HG02885 (cell line): ENCODE measurements at regions not wholly inside any gene's neighbourhood (a gene's known extent, or its start where the extent isn't known, plus 50 kb on each side); places are given as distances from the start of the nearest gene placed in this dataset.

ENCODE experiments used
- ATAC-seq: cut with Tn5 transposase; IDR thresholded peaks from one replicate; pipeline ENCODE4 v1.9.1; 2021; ENCODE audit warnings: mild to moderate bottlenecking; ENCODE audit not compliant: unreplicated experiment, poor library complexity

DNA sequence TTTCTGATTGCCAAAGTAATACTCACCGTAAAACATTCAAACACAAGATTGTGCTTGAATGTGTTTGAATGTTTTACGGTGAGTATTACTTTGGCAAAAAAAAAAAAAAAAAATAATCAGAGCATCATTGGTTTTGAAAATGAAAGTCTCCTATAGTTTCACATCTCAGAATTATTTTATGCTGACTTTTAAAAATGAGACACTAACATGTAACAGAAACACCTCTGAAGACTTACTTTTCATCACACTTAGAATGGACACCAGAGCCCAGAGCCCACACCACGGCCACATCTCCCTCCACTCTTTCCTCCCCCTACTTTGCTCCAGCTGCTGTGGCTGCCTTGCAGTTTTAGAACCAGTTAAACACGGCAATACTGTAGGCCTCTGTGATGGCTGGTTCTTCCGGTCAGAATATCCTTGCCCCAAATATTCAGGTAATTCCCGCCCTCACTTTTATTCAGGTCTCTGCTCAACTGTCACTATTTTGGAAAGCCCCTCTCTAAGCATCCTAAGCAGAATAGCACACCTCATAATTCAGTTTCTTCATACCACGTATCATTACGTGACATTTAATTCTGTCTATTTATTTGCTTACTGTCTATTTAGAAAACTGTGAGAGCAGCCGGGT lies 138.9 kb upstream of the MAX start:
- no peak for ATAC-seq

DNA sequence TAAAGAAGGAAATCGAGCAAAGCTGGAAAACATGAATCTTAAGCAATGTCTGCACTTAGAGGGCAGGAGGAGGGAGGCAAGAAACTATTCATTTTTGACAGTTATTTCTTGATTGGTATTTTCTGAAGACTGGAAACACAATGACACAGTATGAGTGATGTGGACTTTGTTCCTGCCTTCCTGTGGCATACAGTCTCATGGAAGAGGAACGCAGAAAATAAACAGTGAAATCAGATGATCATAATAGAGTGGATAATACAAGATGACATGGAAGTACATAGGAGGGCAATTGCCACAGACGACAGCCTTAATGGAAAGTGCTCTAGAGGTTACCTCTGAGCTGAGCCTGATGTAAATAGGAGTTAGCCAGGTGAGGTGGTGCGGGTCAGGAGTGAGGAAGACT lies 140.4 kb upstream of the MAX start:
- ATAC-seq, result no peak

DNA sequence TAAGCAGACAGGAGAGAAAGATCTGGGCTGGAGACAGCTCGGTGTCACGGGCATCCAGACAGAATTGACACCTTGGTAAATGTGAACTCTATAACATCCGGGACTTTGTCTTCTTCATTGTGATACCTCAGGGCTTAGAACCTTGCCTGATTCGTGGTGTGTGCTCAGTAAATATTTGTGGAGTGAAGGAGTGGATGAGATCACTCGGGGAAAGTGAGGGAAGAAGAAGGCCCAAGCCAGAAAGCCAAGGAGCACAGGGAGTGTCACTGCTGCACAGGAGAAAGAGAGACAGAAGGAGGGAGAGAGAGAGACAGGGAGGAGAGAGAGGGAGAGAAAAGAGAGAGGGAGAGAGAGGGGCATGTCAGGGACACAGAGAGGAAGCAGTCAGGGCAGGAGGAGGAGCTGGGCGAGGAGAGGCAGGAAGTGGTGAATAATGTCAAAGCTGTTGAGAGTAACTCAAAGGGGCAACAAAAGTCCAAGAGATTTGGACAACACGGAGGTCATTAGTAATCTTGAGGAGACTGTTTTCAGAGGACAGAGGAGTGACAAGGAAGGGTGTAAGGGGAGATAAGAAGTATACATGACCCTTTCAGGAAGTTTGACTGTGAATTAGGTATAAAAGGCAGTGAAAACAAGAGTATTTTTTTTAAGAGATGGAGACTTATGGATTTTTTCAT lies 141.6 kb upstream of the MAX start:
- no peak for ATAC-seq

DNA sequence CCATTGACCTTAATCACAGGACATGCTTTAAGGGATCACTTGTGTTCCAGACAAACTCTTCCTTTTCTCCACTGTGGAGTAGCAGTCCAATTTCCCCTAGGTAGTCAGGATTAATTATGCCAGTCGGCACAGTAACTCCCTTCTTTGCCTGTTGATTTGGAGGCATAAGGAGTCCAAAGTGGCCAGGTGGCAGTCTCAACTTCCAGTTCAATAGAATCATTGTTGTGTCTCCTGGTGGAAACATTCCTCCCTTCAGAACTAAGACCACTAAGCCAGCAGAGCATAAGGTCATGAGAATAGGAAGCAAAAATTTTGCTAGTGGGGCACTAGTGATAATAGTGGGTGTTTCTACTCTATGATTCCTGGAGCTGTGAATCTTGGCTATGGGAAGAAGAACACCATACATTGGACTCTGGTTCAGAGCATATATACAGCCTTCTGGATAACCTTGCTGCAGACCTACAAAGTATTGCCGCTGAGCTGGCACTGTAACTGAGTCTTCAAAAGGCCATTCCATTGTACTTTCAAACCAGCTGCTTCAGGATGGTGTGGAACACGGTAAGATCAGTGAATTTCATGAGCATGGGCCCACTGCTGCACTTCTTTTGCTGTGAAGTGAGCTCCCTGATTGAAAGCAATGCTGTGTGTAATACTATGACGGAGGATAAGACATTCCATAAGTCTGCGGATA lies 147.3 kb upstream of the MAX start:
- no peak for ATAC-seq

DNA sequence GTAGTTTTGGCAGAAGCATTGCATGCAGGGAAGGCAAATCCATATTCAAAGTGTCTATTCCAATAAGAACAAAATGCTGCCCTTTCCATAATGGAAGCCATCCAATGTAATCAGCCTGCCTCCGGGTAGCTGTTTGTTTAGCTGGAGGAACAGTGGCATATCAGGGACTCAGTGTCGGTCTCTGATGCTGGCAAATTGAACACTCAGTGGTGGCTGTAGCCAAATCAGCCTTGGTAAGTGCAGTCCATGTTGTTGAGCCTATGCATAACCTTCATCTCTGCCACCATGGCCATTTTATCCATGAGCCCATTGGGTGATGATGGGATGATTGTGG lies 147.8 kb upstream of the MAX start:
- no peak for ATAC-seq

DNA sequence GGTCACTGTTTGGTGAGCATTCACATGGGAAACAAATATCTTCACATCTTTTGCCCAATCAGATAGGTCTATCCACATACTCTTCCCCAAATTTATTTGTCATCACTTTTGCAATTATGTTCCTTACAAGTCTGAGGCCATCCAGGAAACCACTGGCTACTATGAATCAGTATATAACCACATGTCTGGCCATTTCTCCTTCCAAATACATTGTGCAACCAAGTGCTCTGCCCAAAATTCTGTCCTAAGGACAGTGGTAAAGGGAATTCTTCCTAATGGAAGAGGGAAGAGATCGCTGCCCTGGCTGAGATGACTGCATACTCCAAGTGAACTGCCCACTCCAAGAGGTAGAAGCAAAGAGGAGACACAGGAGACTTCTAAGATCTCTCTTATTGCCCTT lies 148.9 kb upstream of the MAX start:
- ATAC-seq, result no peak

DNA sequence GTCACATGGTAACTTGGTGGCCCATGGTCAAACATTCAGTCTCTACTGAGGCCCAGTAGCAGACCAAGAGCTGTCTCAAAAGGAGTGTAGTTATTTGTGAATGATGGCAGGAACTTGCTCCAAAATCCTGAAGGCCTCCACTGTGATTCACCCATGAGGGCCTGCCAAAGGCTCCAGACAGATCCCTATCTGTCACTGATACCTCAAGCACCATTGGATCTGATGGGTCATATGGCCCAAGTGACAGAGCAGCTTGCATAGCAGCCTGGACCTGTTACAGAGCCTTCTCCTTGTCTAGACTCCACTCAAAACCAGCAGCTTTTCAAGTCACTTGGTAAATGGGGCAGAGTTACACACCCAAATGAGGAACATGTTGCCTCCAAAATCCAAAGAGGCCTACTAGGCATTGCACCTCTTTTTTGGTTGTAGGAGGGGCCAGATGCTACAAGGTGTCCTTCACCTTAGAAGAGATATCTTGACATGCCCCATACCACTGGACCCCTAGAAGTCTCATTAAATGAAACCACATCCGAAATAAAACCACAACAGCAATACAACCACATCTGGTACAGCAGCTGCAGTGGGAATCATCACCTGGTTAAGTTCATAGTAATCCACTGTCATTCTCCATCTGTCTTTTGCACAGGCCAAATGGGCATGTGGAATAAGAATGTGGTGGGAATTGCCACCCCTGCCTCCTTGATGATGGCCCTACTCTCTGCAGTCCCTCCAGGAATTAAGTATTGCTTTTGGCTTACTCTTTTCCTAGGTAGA lies 150.4 kb upstream of the MAX start:
- ATAC-seq, result no peak

DNA sequence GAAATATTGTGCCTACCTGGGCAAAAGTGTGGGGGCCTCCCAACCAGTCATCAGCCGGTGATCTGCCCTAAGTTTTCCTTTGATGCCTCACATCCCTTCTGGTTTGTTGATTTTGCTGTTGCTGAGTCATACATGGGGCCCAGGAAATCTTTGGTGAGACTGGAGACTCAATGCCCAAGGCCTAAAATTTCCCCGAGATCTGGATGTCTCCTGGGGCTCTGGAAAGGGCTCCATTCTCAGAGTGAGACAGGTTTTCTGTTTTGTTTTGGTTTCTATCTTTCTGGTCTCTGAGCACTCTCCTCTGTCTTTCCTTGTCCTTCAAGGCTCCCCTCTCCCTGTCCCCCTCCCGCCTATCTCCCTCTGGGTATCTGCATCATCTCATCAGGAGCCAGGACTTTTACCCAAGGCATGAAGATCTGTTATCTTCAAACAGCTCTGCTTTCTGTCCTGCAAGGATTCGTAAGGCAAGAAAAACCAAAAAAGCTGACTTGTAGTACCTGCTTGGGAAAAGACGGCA lies 152.8 kb upstream of the MAX start:
- no peak for ATAC-seq

DNA sequence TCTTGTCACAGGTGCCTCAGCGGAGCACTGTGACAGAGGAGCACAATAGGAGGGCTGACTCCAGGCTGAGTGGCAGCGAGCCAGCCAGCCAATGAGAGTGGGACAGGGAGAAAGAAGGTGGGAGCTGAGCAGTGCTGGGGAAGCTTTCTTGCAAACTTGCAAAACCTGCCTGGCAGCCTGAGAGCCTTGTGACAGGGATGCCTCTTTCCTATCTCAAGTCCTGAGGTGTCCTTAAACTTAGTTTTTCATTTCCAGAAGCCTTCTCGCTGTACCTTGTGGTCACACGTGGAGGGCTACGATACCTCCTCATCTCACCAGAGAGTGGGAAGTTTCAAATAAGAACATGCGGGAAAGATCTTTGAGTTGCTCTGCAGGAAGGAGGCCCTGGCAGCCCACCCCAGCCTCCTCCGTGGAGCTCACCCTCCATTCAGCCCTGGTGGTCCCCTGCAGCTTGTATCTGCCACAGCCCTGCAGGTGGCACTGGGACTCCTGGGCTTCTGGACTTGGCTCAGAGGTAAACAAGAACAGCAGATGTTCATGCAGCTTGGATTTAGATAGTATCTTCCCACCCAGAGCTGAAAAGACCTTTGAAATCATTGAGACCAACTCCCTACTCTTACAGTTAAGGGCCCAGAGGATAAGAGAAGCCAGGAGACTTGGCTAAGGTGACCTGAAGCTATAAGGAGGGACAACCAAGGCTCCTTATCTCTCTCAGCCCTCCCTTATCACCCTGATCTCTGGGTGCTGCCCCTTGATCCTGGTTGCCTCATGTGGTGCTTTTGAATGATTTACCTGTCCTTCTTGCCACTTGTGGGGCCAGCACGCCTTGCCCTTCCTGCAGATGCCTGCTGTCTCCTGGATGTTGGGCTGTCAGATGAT lies 153.5 kb upstream of the MAX start:
- no peak for ATAC-seq

DNA sequence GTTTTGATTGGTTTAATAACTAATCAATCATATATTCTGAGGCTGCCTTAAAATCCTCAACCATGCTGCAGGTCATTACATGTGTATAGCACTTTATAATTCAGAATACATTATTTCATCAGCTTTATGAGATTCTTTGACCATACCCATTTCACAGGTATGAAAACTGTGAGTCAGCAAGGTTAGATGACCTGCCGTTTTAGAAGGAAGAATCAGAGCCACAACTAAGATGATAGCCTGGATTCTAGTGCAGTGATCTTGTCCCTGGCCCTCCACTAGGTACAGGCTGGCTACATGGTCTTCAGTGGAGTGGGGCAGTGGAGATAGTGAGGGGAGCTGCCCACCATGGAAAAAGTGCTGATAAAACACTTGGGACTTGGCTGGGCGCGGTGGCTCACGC lies 154.4 kb upstream of the MAX start:
- no peak for ATAC-seq

DNA sequence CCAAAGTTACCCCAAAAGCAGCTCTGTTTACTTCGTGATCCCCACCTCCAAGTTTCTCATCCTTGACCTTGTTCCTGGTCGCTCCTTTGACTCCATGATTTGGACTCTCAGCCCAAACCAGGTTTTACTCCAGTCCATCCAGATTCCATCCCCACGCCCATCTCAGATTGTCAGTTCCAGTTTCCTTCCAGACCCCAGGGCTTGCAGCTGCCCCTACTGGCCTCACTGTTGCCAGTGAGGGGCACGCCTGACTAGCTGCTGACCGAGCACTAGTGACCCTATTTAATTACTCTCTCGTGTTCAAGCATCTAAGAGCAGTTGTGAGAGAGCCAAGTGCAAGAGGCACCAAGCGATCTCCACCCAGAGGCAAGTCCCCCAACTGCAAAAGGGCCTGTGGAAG lies 155.1 kb upstream of the FUT8 start:
- ATAC-seq, result no peak

DNA sequence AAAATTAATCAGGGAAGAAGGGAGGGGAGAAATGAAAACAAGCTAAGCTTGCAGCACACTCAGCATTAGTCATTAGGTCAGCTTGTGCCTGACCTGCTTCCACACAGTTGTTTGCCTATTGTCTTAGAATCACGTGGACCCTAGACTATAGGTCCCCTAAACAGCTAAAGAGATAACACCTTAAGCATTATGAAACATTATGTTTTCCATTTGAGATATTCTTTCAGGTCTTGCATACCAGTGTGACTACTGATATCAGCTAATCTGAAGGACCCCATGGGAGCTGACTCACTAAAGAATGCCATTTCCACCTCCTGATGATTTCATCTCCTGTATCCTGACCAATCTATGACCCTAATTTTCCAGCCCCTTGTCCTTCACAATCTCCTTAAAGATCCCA lies 154.1 kb upstream of the FUT8 start:
- no peak for ATAC-seq

DNA sequence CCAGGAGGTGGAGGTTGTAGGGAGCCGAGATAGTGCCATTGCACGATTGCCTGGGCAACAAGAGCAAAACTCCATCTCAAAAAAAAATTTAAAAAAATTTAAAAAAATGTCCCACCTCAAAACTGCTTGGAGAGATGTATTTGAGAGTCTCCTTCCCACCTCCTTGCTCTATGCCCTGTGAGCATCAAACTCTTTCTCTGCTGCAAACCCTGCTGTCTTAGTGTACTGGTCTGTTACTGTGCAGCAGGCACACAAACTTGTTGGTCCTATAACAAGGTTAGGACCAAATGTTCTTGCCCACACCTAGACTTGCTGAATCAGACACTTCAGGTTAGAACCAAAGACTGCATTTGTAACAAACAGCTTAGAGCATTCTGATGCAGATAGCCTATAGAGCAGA lies 153.5 kb upstream of the FUT8 start:
- ATAC-seq, result no peak

DNA sequence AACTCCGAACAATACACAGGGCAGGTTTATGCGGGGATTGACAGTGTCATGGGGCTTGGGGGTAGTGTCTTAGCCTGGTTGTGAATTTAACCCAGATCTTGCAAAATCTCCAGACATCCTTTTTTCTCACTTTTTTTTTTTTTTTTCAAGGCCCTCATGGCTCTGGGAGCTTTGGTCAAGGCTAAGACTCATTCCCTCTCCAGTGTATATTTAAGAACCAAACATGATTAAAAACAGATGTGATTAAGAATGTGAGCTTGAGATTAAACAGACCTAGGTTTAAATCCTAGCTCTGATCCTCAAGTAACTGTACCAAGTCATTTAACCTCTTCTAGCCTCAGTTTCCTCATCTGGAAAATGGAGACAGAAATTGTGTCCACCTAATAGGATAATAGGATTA lies 151.7 kb upstream of the FUT8 start:
- ATAC-seq, result no peak

DNA sequence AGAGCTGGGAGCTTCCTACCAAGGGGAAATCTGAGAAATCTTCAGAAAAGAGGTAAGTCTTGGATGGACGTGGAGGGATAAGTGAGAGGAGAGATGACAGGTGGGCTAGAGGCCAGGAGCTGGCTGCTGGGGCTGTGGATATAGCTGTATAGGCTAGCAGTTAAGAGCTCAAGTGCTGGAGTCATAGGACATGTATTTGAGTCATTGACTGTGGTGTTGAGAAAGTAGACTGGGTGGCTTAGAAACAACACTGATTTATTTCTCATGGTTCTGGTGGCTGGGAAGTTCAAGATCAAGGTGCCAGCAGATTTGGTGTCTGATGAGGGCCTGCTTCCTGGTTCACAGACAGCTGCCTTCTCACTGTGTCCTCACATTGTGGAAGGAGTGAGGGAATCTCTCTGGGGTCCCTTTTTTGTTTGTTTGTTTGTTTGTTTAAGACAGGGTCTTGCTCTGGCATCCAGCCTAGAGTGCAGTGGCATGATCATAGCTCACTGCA lies 151.1 kb upstream of the FUT8 start:
- ATAC-seq, result no peak

DNA sequence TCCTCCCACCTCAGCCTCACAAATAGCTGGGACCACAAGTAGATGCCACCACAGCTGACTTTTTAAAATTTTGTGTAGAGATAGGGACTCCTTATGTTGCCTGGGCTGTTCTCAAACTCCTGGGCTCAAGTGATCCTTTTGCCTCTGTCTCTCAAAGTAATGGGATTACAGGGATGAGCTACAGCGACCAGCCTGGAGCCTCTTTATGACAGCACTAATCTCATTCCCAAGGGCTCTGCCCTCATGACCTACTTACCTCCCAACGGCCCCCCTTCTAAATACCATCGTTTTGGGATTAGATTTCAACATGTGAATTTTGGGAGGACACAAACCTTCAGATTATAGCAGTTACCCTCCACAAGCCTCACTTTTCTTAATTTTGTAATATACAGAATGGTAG lies 150.6 kb upstream of the FUT8 start:
- no peak for ATAC-seq

DNA sequence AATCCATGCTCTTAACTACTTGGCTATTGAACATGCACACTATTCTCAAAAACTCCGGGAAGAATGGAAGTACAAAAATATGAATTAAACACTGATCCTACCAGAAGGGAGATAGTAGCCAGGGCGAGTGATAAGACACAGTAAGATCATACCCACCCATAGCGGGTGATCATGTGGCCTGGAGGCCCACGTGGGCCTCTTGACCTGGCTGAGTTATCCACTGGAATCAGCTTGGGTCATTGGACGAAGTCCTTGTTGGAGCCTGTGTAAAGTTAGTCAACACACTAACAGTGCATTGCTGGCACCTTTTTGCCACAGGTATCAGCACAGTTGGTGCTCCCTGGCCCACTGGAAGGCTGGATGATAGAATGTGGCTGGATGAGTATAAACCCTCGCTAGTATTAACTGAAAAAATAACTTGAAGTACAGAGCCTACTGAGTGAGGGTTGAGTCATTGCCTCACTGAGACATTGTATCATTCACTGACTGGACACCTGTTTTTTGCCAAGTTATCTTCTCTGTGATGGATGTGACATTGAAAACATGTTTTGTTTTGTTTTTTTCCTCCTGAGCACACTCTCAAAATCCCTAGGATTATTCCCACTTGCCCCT lies 149.2 kb upstream of the FUT8 start:
- no peak for ATAC-seq

DNA sequence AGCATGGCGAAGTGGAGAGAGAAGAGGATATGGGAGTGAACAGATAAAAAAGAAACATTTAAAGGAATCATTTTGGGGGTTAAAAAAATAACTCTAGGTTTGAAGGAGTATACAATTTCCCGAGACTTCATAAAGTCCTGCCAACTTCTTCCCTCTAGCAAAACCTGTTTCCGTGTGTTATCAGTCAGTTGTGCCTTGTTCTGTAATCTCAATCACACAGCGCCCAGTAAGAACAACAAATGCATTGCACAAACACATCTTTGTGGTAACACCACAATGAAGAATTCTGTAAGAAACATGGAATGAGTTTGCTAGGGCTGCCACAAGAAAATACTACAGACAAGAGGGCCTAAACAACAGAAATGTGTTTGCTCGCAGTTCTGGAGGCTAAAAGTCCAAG lies 144.7 kb upstream of the FUT8 start:
- no peak for ATAC-seq

DNA sequence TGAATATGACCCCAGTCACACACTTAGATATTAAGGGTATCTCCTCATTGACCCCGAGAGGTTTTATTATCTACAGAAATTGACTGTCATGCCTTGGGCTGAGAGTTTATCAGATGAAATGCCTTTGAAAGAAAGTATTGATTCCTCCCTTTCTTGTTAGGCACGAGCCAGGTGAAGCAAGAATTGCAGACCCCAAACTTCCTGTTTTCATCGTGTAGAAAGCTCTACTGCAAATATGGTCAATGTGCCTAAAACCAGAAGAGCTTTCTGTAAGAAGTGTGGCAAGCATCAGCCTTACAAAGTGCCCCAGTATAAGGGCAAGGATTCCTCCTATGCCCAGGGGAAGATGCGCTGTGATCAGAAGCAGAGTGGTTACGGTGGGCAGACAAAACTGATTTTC lies 143.9 kb upstream of the FUT8 start:
- no peak for ATAC-seq

DNA sequence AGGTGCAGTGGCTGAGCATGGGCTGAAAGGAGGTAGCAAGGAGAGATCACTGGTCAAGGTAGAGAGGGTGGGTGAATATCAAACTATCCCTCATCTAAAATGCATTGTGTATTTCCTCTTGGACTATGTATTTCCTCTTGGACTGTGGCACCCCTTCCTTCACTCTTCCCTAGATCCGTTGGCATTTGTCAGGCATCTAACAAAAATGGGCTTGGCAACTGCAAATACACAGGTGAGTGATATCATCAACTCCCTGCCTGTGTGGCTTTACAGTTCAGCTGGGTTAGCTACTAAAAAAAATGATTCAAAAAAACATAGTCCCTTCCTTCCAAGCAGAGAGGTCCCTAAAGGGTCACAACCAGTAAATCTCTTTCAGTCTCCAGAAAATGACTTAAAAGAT lies 142.8 kb upstream of the FUT8 start:
- ATAC-seq, result no peak
